ENCODE measurements at regions not wholly inside any gene's neighbourhood (a gene's known extent, or its start where the extent isn't known, plus 50 kb on each side); places are given as distances from the start of the nearest gene placed in this dataset.
A peak's percentile ranks its signal among the peaks of the same experiment; 100 is the strongest.

GRCh38 chr2:18309627-18310026 lies 250.8 kb downstream of the RDH14 start:
- no peak for DNase-seq (ENCODE audit: low spot score)
- Mint-ChIP-seq H3K4me1 (ENCODE audit: low read depth) (peaks cover 3% of the 10 kb centered on the region), H3K36me3 (ENCODE audit: low read depth) (no peaks in the 10 kb centered on the region), H3K9me3 (ENCODE audit: low read depth) (peaks cover 6% of the 10 kb centered on the region), H3K27ac (ENCODE audit: unreplicated experiment) (no peak overlapping the region), H3K27me3 (ENCODE audit: low read depth) (peaks cover 2% of the 10 kb centered on the region), H3K4me3 (ENCODE audit: unreplicated experiment) (no peak overlapping the region)
- no peak for TF ChIP-seq CTCF (IDR thresholded peaks at IDR 0.05)

DNA sequence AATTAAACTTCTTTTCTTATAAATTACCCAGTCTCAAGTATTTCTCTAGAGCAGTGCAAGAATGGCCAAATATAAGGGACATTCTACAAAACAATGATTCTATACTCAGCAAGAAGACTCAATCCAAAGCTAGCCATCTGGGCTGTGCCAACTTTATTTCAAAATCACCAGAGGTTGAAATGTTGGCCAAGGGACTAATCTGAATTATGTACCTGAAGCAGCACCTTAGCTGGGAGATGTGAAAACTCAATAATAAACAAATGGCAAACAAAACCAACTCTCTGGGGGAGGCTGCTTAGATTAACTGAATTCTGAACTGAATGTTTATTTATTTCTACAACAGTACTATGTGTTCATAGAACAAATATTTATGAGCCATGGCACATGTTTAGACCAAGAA lies 251.3 kb downstream of the RDH14 start:
- no peaks in the 10 kb centered on the region for H3K36me3 Mint-ChIP-seq (ENCODE audit: low read depth)
- H3K4me1 Mint-ChIP-seq (ENCODE audit: low read depth): peaks cover 3% of the 10 kb centered on the region

GRCh38 chr2:18304849-18305248 lies 255.6 kb downstream of the RDH14 start:
- no peaks in the 10 kb centered on the region for H3K36me3 Mint-ChIP-seq (ENCODE audit: low read depth)
- peaks cover 2% of the 10 kb centered on the region for H3K27me3 Mint-ChIP-seq (ENCODE audit: low read depth)
- no peak overlapping the region for H3K4me3 Mint-ChIP-seq (ENCODE audit: unreplicated experiment)
- H3K9me3 Mint-ChIP-seq (ENCODE audit: low read depth): no peaks in the 10 kb centered on the region
- H3K27ac Mint-ChIP-seq (ENCODE audit: unreplicated experiment): no peak overlapping the region
- no peak for DNase-seq (ENCODE audit: low spot score)
- TF ChIP-seq CTCF (IDR thresholded peaks at IDR 0.05): no peak
- peaks cover 5% of the 10 kb centered on the region for H3K4me1 Mint-ChIP-seq (ENCODE audit: low read depth)

More for the DNA sequence above, 251.3 kb downstream of the RDH14 start:
- Mint-ChIP-seq H3K27ac (ENCODE audit: unreplicated experiment) (no peak overlapping the region), H3K4me3 (ENCODE audit: unreplicated experiment) (no peak overlapping the region), H3K9me3 (ENCODE audit: low read depth) (peaks cover 6% of the 10 kb centered on the region), H3K27me3 (ENCODE audit: low read depth) (peaks cover 2% of the 10 kb centered on the region)
- no peak for DNase-seq (ENCODE audit: low spot score)
- no peak for TF ChIP-seq CTCF (IDR thresholded peaks at IDR 0.05)

- no peak overlapping the region for H3K4me3 Mint-ChIP-seq (ENCODE audit: unreplicated experiment)
- no peaks in the 10 kb centered on the region for H3K36me3 Mint-ChIP-seq (ENCODE audit: low read depth)
- no peaks in the 10 kb centered on the region for H3K9me3 Mint-ChIP-seq (ENCODE audit: low read depth)
- DNase-seq (ENCODE audit: low spot score): no peak
- no peaks in the 10 kb centered on the region for H3K27me3 Mint-ChIP-seq (ENCODE audit: low read depth)
- peaks cover 21% of the 10 kb centered on the region for H3K4me1 Mint-ChIP-seq (ENCODE audit: low read depth)
- H3K27ac Mint-ChIP-seq (ENCODE audit: unreplicated experiment): no peak overlapping the region
- TF ChIP-seq CTCF (IDR thresholded peaks at IDR 0.05): no peak
Observed at GRCh38 chr2:18301421-18302139, 258.9 kb downstream of the RDH14 start.

DNA sequence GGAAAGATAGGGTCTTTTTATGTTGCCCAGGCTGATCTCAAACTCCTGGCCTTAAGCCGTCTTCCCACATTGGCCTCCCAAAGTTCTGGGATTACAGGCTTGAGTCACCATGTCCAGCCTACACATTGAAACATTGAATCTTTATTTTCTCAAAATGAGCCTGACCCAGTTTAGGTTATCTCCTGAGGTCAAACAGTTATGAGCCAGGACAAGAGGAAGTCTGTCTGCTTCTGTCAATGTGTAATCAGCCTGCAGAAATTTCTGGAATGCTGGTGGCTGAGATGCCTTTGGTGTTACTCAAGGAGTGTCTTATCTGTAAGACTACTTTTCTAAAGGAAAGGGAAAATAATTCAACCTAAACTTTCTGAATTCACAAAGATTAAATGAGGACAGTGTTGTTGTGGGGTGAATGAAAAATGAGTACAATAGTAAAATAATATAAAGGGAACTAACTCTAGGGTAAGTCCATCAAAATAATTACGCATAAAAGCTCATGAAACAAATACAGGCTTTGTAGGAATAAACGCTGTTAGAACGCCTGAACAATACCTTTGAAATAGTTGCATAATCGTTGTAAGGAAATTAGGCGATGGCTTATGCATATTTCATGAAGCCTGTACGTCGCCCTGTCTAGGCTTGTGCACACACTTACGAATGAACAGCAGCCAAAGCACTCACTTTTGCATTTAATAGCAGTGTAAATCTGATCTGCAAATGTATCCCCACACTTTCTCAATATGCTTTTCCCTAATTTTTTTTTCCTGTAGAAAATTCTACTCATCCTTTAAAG lies 260.8 kb downstream of the RDH14 start:
- no peaks in the 10 kb centered on the region for H3K9me3 Mint-ChIP-seq (ENCODE audit: low read depth)
- H3K36me3 Mint-ChIP-seq (ENCODE audit: low read depth): no peaks in the 10 kb centered on the region
- H3K4me1 Mint-ChIP-seq (ENCODE audit: low read depth): peaks cover 21% of the 10 kb centered on the region
- no peak for DNase-seq (ENCODE audit: low spot score)
- peak overlapping the region; percentile 49 for H3K27ac Mint-ChIP-seq (ENCODE audit: unreplicated experiment)
- no peak overlapping the region for H3K4me3 Mint-ChIP-seq (ENCODE audit: unreplicated experiment)
- H3K27me3 Mint-ChIP-seq (ENCODE audit: low read depth): no peaks in the 10 kb centered on the region
- no peak for TF ChIP-seq CTCF (IDR thresholded peaks at IDR 0.05)

Data from chondrocyte (in vitro differentiated cells).